ENCODE measurements at regions not wholly inside any gene's neighbourhood (a gene's known extent, or its start where the extent isn't known, plus 50 kb on each side); places are given as distances from the start of the nearest gene placed in this dataset.

- TF ChIP-seq CTCF (IDR thresholded peaks at IDR 0.05) (no peak), POLR2A (IDR thresholded peaks at IDR 0.05) (no peak)
Measured at GRCh38 chrX:150258463-150259430, 104.4 kb upstream of the MAMLD1 start.
